ENCODE measurements at regions not wholly inside any gene's neighbourhood (a gene's known extent, or its start where the extent isn't known, plus 50 kb on each side); places are given as distances from the start of the nearest gene placed in this dataset.

GRCh38 chr14:21993837-21994236 lies 320.2 kb upstream of the OR4E1 start:
- H2AFZ ChIP-seq (replicated peaks; ENCODE audit: low read length, poor library complexity), result no peak overlapping the region
- H2BK5ac ChIP-seq (ENCODE audit: low read depth, low read length, poor library complexity, severe bottlenecking), result no peak overlapping the region
- intact Hi-C loops (cut with micrococcal nuclease) (no loop called here), in situ Hi-C loops (cut with MboI; ENCODE audit: low sequenced_read_pairs) (no loop called here), dilution Hi-C loops (cut with HindIII; ENCODE audit: low sequenced_read_pairs, unreplicated experiment) (no loop called here)
- H3K4me3 ChIP-seq (ENCODE audit: insufficient read depth, low read depth, low read length), result no peak overlapping the region
- no peaks in the 10 kb centered on the region for H3K36me3 ChIP-seq (ENCODE audit: control insufficient read depth, insufficient read depth, low read length)
- no peak overlapping the region for H2BK120ac ChIP-seq (ENCODE audit: low read depth, low read length)
- no peak overlapping the region for H3K56ac ChIP-seq (ENCODE audit: extremely low read depth, insufficient read depth, low read length)
- TF ChIP-seq SMC3 (IDR thresholded peaks at IDR 0.05; ENCODE audit: low read depth, low read length) (no peak), RAD21 (IDR thresholded peaks at IDR 0.05; ENCODE audit: low read length) (no peak), RCOR1 (IDR thresholded peaks at IDR 0.05; ENCODE audit: insufficient replicate concordance, low read length) (no peak), RFX5 (IDR thresholded peaks at IDR 0.05; ENCODE audit: low read depth, low read length) (no peak), CHD1 (IDR thresholded peaks at IDR 0.05; ENCODE audit: low read depth, low read length) (no peak), MAZ (IDR thresholded peaks at IDR 0.05; ENCODE audit: borderline replicate concordance, low read depth, low read length) (no peak), CTCF (conservative IDR thresholded peaks at IDR 0.05; ENCODE audit: low read depth, low read length) (no peak), MXI1 (IDR thresholded peaks at IDR 0.05; ENCODE audit: borderline replicate concordance, low read depth, low read length) (no peak), CEBPB (IDR thresholded peaks at IDR 0.05; ENCODE audit: low read depth, low read length) (no peak), ELK1 (IDR thresholded peaks at IDR 0.05; ENCODE audit: borderline replicate concordance, low read depth, low read length) (no peak)
- TF ChIP-seq, protein P1, sequence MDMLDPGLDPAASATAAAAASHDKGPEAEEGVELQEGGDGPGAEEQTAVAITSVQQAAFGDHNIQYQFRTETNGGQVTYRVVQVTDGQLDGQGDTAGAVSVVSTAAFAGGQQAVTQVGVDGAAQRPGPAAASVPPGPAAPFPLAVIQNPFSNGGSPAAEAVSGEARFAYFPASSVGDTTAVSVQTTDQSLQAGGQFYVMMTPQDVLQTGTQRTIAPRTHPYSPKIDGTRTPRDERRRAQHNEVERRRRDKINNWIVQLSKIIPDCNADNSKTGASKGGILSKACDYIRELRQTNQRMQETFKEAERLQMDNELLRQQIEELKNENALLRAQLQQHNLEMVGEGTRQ (IDR thresholded peaks at IDR 0.05; ENCODE audit: low read depth, low read length), result no peak
- no peak overlapping the region for H4K5ac ChIP-seq (ENCODE audit: low read depth, low read length)
- H3K18ac ChIP-seq (ENCODE audit: low read depth, low read length), result no peak overlapping the region
- H2BK15ac ChIP-seq (ENCODE audit: low read depth, low read length), result no peak overlapping the region
- H2BK20ac ChIP-seq (ENCODE audit: low read depth, low read length), result no peak overlapping the region
- DNase-seq, result no peak
- H3K9me3 ChIP-seq (ENCODE audit: control insufficient read depth, insufficient read depth, low read length), result no peaks in the 10 kb centered on the region
- no peak for ATAC-seq (ENCODE audit: low read depth)
- ChIA-PET CTCF (interaction anchor here (2.6 kb wide), 1 partner anchor 16 kb away, joined by 8 read pairs; no protein-coding TSS in a partner anchor), POLR2A (ENCODE audit: unreplicated experiment) (no interaction called here)
- H3K27ac ChIP-seq (ENCODE audit: insufficient read depth, low read length), result no peak overlapping the region
- no peaks in the 10 kb centered on the region for H3K27me3 ChIP-seq (ENCODE audit: control insufficient read depth, insufficient read depth, low read length)
- H4K20me1 ChIP-seq (ENCODE audit: insufficient read depth, low read length), result no peaks in the 10 kb centered on the region
- BruUV-seq (replicated peaks), result no TSS peak
- H3K4me1 ChIP-seq (ENCODE audit: control insufficient read depth, insufficient read depth, low read length), result no peaks in the 10 kb centered on the region
- no peaks in the 10 kb centered on the region for H3K9me1 ChIP-seq (ENCODE audit: insufficient read depth, low read length)
- H4K91ac ChIP-seq (ENCODE audit: insufficient read depth, low read depth, low read length), result no peak overlapping the region
- H3K79me1 ChIP-seq (ENCODE audit: low read depth in 1 of 2, low read length in 2 of 2), result no peaks in the 10 kb centered on the region
- no peak overlapping the region for H3K4ac ChIP-seq (ENCODE audit: low read depth, low read length)
- no peak overlapping the region for H3K9ac ChIP-seq (ENCODE audit: low read depth, low read length)
- no peak overlapping the region for H2AK9ac ChIP-seq (replicated peaks; ENCODE audit: low read depth, low read length, poor library complexity)
- H4K8ac ChIP-seq (ENCODE audit: low read depth in 2 of 2, low read length in 2 of 2), result no peak overlapping the region
- no peak overlapping the region for H3K23ac ChIP-seq (ENCODE audit: low read depth, low read length)
- no peak overlapping the region for H3K4me2 ChIP-seq (ENCODE audit: low read depth, low read length)
- H2AK5ac ChIP-seq (ENCODE audit: low read depth, low read length), result no peak overlapping the region
- no peak overlapping the region for H3K14ac ChIP-seq (replicated peaks; ENCODE audit: low read depth, low read length)

Data from IMR-90 (cell line).